Ovary (tissue), 3 donors: ENCODE measurements at regions not wholly inside any gene's neighbourhood (a gene's known extent, or its start where the extent isn't known, plus 50 kb on each side); places are given as distances from the start of the nearest gene placed in this dataset.

Experiments used
- CTCF ChIP-seq, 3 donors: fragments of 450-650 bp in 2 of 3; fragments of 200-600 bp in 1 of 3; IDR thresholded peaks; one replicate each; pipeline versions ENCODE4 v1.5.1 to v1.8.0; 2016 to 2022; ENCODE audit warnings: antibody characterized with exemption in 3 of 3, mild to moderate bottlenecking in 1 of 3
- POLR2A ChIP-seq: fragments of 450-650 bp; IDR thresholded peaks from one replicate; pipeline ENCODE4 v1.6.1; 2017; ENCODE audit warnings: antibody characterized with exemption, mild to moderate bottlenecking, moderate library complexity
- donor health status: DM: no; HTN: no; CAD: no.

- TF ChIP-seq CTCF (IDR thresholded peaks at IDR 0.05) (no peak), POLR2A (no peak)
These were observed 118.4 kb downstream of the COPRS start for GRCh38 chr17:31740611-31741082.
